Panc1 (cell line): ENCODE measurements at regions not wholly inside any gene's neighbourhood (a gene's known extent, or its start where the extent isn't known, plus 50 kb on each side); places are given as distances from the start of the nearest gene placed in this dataset.

Source experiments
- ATAC-seq: fragments of 200-7000 bp; cut with Tn5 transposase; 2 replicates; pipeline ENCODE4 v1.9.1; 2020; ENCODE audit warnings: mild to moderate bottlenecking, moderate library complexity
- BruUV-seq: library from RNA; stranded (reverse); fragments of 400-500 nt; replicated peaks from 2 replicates; lab custom pipeline; 2021; lab: Mats Ljungman, UMichigan
- CTCF ChIA-PET: fragments of 300-600 bp; sonication (Branson Sonifier 250); formaldehyde crosslinking; loops from one replicate; lab custom pipeline; 2022; ENCODE audit warnings: antibody characterized with exemption; lab: Charles Lee
- POLR2A ChIA-PET: fragments of 300-600 bp; sonication (Branson Sonifier 250); formaldehyde crosslinking; loops from one replicate; lab custom pipeline; 2022; ENCODE audit warnings: antibody characterized with exemption; lab: Charles Lee
- DNase-seq: peaks from one replicate; pipeline ENCODE4 v3.0.0-alpha.2; 2010; ENCODE audit warnings: low read depth, low spot score
- H3K27ac ChIP-seq: 2 replicates; pipeline ENCODE4 v1.5.1; 2011; ENCODE audit warnings: mild to moderate bottlenecking, low read length, inconsistent platforms
- H3K27me3 ChIP-seq: fragments of 200-500 bp; sonication (Bioruptor generic); 2 replicates; pipeline ENCODE4 v1.6.0; 2014; ENCODE audit warnings: low read length, inconsistent platforms; ENCODE audit not compliant: control insufficient read depth, insufficient read depth
- H3K36me3 ChIP-seq: fragments of 200-500 bp; sonication (Bioruptor generic); 2 replicates; pipeline ENCODE4 v1.5.1; 2014; ENCODE audit warnings: inconsistent platforms, mild to moderate bottlenecking, low read length, moderate library complexity; ENCODE audit not compliant: control insufficient read depth, insufficient read depth
- H3K4me1 ChIP-seq: 2 replicates; pipeline ENCODE4 v1.5.1; 2011; ENCODE audit warnings: inconsistent platforms, mild to moderate bottlenecking, low read length, moderate library complexity; ENCODE audit not compliant: control insufficient read depth, insufficient read depth
- H3K4me3 ChIP-seq, 2 experiments: 2 replicates each; pipeline ENCODE4 v1.5.1; 2011 to 2012; ENCODE audit warnings: low read depth in 2 of 2, low read length in 2 of 2, mild to moderate bottlenecking in 2 of 2, inconsistent platforms in 1 of 2, moderate library complexity in 1 of 2
- H3K9me3 ChIP-seq: fragments of 200-500 bp; sonication (Bioruptor generic); 2 replicates; pipeline ENCODE4 v1.5.1; 2014; ENCODE audit warnings: low read depth, mild to moderate bottlenecking, inconsistent platforms, low read length, moderate library complexity; ENCODE audit not compliant: control insufficient read depth, insufficient read depth
- POLR2AphosphoS5 ChIP-seq: IDR thresholded peaks from 2 replicates; pipeline ENCODE4 v1.6.1; 2012; ENCODE audit warnings: mild to moderate bottlenecking, low read depth, low read length, moderate library complexity
- SIN3A ChIP-seq: IDR thresholded peaks from 2 replicates; pipeline ENCODE4 v1.6.1; 2012; ENCODE audit warnings: low read depth, mild to moderate bottlenecking, low read length, moderate library complexity, borderline replicate concordance; ENCODE audit not compliant: insufficient read depth
- TCF7L2 ChIP-seq: IDR thresholded peaks from 2 replicates; pipeline ENCODE4 v1.6.1; 2011; ENCODE audit warnings: mild to moderate bottlenecking, low read depth, low read length, inconsistent platforms
- in situ Hi-C: cut with HindIII; loops from 2 replicates; pipeline ENCODE4 v1.10.0; 2016; ENCODE audit warnings: low sequenced_read_pairs, low pct_unique_long_range_greater_than_20kb
- intact Hi-C: fragments of 100-400 bp; cut with micrococcal nuclease; formaldehyde crosslinking; loops from one replicate; pipeline ENCODE4 v1.10.0; 2022; ENCODE audit not compliant: unreplicated experiment
- TF ChIP-seq, protein P1 (sequence below): fragments of 450-650 bp; IDR thresholded peaks from 2 replicates; pipeline ENCODE4 v1.5.1; 2017; ENCODE audit warnings: mild to moderate bottlenecking
- TF ChIP-seq, protein P2 (sequence below), 2 experiments: IDR thresholded peaks; 2 replicates each; pipeline ENCODE4 v1.6.1; 2011 to 2012; ENCODE audit warnings: low read depth in 2 of 2, control low read depth in 1 of 2, low read length in 1 of 2, mild to moderate bottlenecking in 1 of 2, moderate library complexity in 1 of 2; ENCODE audit not compliant: insufficient read depth in 1 of 2

DNA sequence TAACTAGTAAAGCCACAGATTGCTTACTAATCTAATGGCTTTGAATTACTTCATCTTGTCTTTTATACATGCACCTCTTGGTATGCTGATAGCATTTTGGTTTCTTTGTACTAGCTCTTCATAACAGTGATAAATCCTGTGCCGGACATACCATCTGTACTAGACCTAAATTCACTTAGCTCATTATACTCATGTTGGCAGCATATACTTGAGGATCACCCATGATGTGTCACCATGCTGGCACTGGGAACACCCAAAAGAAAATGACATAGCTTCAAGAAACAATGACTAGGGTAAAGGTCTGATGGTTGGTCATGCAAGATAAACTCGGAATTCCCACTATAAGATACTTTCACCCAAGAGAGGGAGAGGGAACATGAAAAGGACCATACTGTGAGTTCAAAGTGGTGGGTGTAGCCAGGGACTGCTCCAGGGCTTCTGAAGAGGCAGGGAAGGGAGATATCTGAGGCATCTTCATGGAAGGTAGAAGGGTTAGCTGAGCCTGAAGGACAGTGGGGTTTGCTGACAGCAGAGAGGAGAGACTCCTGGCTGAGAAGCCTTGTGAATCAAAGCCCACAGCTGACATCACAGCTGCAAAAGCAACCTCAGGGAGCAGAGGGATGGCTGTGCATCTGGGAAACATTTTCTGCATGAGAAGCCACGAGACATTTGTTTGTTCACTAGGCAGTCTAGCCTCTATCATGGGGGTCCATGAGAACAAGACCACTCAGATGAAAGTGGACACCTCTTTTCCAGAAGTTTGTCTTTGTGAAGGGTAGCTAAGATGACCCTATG lies 314.2 kb downstream of the RAB28 start:
- CTCF ChIA-PET, result no interaction called here
- intact Hi-C loops, result no loop called here
- in situ Hi-C loops, result no loop called here

DNA sequence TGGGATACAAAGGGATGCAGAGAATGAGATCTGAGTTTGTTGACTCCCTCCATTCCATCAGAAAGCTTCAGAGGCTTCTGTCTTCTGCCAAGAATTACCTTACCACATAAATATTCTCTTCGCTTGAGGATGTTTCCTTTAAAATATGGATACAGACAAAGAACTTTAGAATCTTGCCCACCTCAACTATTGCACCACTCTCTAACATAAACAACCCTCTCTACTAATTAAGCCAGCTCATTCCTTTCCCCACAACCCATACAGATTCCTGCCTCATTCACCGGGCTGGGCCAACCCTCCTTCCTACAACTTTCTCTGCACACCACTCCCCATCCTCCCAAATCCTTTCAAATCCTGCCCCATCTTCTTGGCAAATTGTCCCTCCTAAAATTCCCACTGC lies 315.8 kb downstream of the RAB28 start:
- Histone ChIP-seq H3K9me3 (no peaks in the 10 kb centered on the region), H3K27ac (no peak overlapping the region), H3K4me1 (no peaks in the 10 kb centered on the region), H3K4me3 (no peak overlapping the region), H3K36me3 (no peaks in the 10 kb centered on the region), H3K27me3 (no peaks in the 10 kb centered on the region)
- BruUV-seq, result no TSS peak
- no peak for DNase-seq
- ChIA-PET CTCF (no interaction called here), POLR2A (no interaction called here)
- intact Hi-C loops, result no loop called here
- ATAC-seq, result no peak
- TF ChIP-seq, protein P1, sequence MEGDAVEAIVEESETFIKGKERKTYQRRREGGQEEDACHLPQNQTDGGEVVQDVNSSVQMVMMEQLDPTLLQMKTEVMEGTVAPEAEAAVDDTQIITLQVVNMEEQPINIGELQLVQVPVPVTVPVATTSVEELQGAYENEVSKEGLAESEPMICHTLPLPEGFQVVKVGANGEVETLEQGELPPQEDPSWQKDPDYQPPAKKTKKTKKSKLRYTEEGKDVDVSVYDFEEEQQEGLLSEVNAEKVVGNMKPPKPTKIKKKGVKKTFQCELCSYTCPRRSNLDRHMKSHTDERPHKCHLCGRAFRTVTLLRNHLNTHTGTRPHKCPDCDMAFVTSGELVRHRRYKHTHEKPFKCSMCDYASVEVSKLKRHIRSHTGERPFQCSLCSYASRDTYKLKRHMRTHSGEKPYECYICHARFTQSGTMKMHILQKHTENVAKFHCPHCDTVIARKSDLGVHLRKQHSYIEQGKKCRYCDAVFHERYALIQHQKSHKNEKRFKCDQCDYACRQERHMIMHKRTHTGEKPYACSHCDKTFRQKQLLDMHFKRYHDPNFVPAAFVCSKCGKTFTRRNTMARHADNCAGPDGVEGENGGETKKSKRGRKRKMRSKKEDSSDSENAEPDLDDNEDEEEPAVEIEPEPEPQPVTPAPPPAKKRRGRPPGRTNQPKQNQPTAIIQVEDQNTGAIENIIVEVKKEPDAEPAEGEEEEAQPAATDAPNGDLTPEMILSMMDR, result no peak
- TF ChIP-seq, protein P2, sequence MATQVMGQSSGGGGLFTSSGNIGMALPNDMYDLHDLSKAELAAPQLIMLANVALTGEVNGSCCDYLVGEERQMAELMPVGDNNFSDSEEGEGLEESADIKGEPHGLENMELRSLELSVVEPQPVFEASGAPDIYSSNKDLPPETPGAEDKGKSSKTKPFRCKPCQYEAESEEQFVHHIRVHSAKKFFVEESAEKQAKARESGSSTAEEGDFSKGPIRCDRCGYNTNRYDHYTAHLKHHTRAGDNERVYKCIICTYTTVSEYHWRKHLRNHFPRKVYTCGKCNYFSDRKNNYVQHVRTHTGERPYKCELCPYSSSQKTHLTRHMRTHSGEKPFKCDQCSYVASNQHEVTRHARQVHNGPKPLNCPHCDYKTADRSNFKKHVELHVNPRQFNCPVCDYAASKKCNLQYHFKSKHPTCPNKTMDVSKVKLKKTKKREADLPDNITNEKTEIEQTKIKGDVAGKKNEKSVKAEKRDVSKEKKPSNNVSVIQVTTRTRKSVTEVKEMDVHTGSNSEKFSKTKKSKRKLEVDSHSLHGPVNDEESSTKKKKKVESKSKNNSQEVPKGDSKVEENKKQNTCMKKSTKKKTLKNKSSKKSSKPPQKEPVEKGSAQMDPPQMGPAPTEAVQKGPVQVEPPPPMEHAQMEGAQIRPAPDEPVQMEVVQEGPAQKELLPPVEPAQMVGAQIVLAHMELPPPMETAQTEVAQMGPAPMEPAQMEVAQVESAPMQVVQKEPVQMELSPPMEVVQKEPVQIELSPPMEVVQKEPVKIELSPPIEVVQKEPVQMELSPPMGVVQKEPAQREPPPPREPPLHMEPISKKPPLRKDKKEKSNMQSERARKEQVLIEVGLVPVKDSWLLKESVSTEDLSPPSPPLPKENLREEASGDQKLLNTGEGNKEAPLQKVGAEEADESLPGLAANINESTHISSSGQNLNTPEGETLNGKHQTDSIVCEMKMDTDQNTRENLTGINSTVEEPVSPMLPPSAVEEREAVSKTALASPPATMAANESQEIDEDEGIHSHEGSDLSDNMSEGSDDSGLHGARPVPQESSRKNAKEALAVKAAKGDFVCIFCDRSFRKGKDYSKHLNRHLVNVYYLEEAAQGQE (IDR thresholded peaks at IDR 0.05; ENCODE audit: insufficient read depth in 1 of 2, low read depth in 2 of 2, low read length in 1 of 2), result no peak
- in situ Hi-C loops, result no loop called here

More for the DNA sequence above, 314.2 kb downstream of the RAB28 start:
- Histone ChIP-seq H3K36me3 (no peaks in the 10 kb centered on the region), H3K9me3 (no peaks in the 10 kb centered on the region), H3K27me3 (no peaks in the 10 kb centered on the region), H3K4me3 (no peak overlapping the region), H3K27ac (no peak overlapping the region), H3K4me1 (no peaks in the 10 kb centered on the region)
- BruUV-seq, result no TSS peak
- POLR2A ChIA-PET, result no interaction called here
- TF ChIP-seq, protein P1, result no peak
- TF ChIP-seq POLR2AphosphoS5, result no peak
- no peak for DNase-seq
- ATAC-seq, result no peak

DNA sequence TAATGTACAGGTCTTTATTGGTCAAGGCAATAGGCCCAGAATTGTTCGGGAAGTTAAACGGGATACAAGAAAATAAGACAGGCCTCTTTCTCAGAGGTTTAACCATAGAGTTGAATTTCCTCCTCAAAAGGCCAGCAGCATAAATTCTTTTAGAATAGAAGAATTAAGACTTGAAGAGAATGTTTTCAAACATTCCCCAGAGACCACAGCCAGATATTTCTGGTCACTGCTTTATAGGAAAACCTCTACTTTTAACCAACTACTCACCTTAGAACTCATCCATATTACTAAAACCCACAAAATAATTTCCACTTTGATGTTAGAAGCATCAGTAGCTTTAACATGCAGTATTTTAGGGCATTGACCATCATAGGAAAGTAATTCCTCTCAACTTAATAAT lies 317.9 kb downstream of the RAB28 start:
- no peaks in the 10 kb centered on the region for H3K36me3 ChIP-seq
- intact Hi-C loops (no loop called here), in situ Hi-C loops (no loop called here)
- BruUV-seq, result no TSS peak
- ChIA-PET CTCF (no interaction called here), POLR2A (no interaction called here)
- H3K9me3 ChIP-seq, result no peaks in the 10 kb centered on the region
- no peaks in the 10 kb centered on the region for H3K4me1 ChIP-seq
- TF ChIP-seq, protein P1, result no peak
- TF ChIP-seq, protein P2 (IDR thresholded peaks at IDR 0.05; ENCODE audit: insufficient read depth in 1 of 2, low read depth in 2 of 2, low read length in 1 of 2), result no peak
- no peak for TF ChIP-seq TCF7L2
- TF ChIP-seq SIN3A, result no peak
- no peak for TF ChIP-seq POLR2AphosphoS5
- ATAC-seq (no peak), DNase-seq (no peak)
- no peaks in the 10 kb centered on the region for H3K27me3 ChIP-seq
- H3K27ac ChIP-seq, result no peak overlapping the region
- no peak overlapping the region for H3K4me3 ChIP-seq
